ENCODE measurements at regions not wholly inside any gene's neighbourhood (a gene's known extent, or its start where the extent isn't known, plus 50 kb on each side); places are given as distances from the start of the nearest gene placed in this dataset.
"Not testable (repeated sequence)": the region's sequence is repeated elsewhere in the genome, so short reads cannot be mapped to it uniquely, and the experiment has no call there.

GRCh38 chr21:9026729-9027416 is 1494.5 kb upstream of the TPTE start:
- DNase-seq, result not testable (repeated sequence)

GRCh38 chr21:9027417-9027800 is 1494.0 kb upstream of the TPTE start:
- DNase-seq, result not testable (repeated sequence)

- not testable (repeated sequence) for DNase-seq
Observed at GRCh38 chr21:9028624-9029431, 1492.6 kb upstream of the TPTE start.

- not testable (repeated sequence) for DNase-seq
Observed at GRCh38 chr21:9030141-9030665, 1491.2 kb upstream of the TPTE start.

GRCh38 chr21:9031482-9032374 is 1489.7 kb upstream of the TPTE start:
- not testable (repeated sequence) for DNase-seq

- not testable (repeated sequence) for DNase-seq
Observed at GRCh38 chr21:9032547-9032946, 1488.8 kb upstream of the TPTE start.

GRCh38 chr21:9033295-9033694 is 1488.1 kb upstream of the TPTE start:
- DNase-seq, result not testable (repeated sequence)

GRCh38 chr21:9034491-9035200 is 1486.7 kb upstream of the TPTE start:
- not testable (repeated sequence) for DNase-seq

- not testable (repeated sequence) for DNase-seq
Observed at GRCh38 chr21:9035225-9035624, 1486.2 kb upstream of the TPTE start.

- DNase-seq, result not testable (repeated sequence)
Observed at GRCh38 chr21:9035970-9036369, 1485.4 kb upstream of the TPTE start.

- DNase-seq, result not testable (repeated sequence)
Observed at GRCh38 chr21:9036966-9037587, 1484.3 kb upstream of the TPTE start.

- DNase-seq, result not testable (repeated sequence)
Observed at GRCh38 chr21:9037588-9038544, 1483.5 kb upstream of the TPTE start.

- DNase-seq, result not testable (repeated sequence)
Observed at GRCh38 chr21:9039520-9040365, 1481.6 kb upstream of the TPTE start.

GRCh38 chr21:9040406-9040805 is 1481.0 kb upstream of the TPTE start:
- not testable (repeated sequence) for DNase-seq

- DNase-seq, result not testable (repeated sequence)
Observed at GRCh38 chr21:9041175-9041948, 1480.0 kb upstream of the TPTE start.

- DNase-seq, result not testable (repeated sequence)
Observed at GRCh38 chr21:9043089-9043488, 1478.3 kb upstream of the TPTE start.

GRCh38 chr21:9046870-9047269 is 1474.5 kb upstream of the TPTE start:
- not testable (repeated sequence) for DNase-seq

- DNase-seq, result not testable (repeated sequence)
Observed at GRCh38 chr21:9067515-9067914, 1453.9 kb upstream of the TPTE start.

GRCh38 chr21:9068622-9069021 is 1452.8 kb upstream of the TPTE start:
- not testable (repeated sequence) for DNase-seq

Measured in NCI-H1048 (cell line).